Ishikawa (cell line): ENCODE measurements at regions not wholly inside any gene's neighbourhood (a gene's known extent, or its start where the extent isn't known, plus 50 kb on each side); places are given as distances from the start of the nearest gene placed in this dataset.

Experiments
- CEBPB ChIP-seq: IDR thresholded peaks from 2 replicates; pipeline ENCODE4 v1.6.1; 2012
- CREB1 ChIP-seq: IDR thresholded peaks from 2 replicates; pipeline ENCODE4 v1.6.1; 2012; ENCODE audit warnings: low read depth
- EGR1 ChIP-seq: IDR thresholded peaks from 2 replicates; pipeline ENCODE4 v1.6.1; 2012
- EP300 ChIP-seq: IDR thresholded peaks from 2 replicates; pipeline ENCODE4 v1.6.1; 2012; ENCODE audit warnings: borderline replicate concordance
- FOXM1 ChIP-seq: IDR thresholded peaks from 2 replicates; pipeline ENCODE4 v1.6.1; 2012; ENCODE audit warnings: low read depth, borderline replicate concordance
- NFIC ChIP-seq: IDR thresholded peaks from 2 replicates; pipeline ENCODE4 v1.6.1; 2012
- RAD21 ChIP-seq: IDR thresholded peaks from 2 replicates; pipeline ENCODE4 v1.6.1; 2012; ENCODE audit warnings: low read depth
- TAF1 ChIP-seq: IDR thresholded peaks from 2 replicates; pipeline ENCODE4 v1.6.1; 2012; ENCODE audit warnings: low read depth, mild to moderate bottlenecking
- TCF12 ChIP-seq: IDR thresholded peaks from 2 replicates; pipeline ENCODE4 v1.6.1; 2012; ENCODE audit warnings: low read depth
- TEAD4 ChIP-seq: IDR thresholded peaks from 2 replicates; pipeline ENCODE4 v1.6.1; 2012
- YY1 ChIP-seq: IDR thresholded peaks from 2 replicates; pipeline ENCODE4 v1.6.1; 2012; ENCODE audit warnings: low read depth
- ZBTB7A ChIP-seq: IDR thresholded peaks from 2 replicates; pipeline ENCODE4 v1.6.1; 2012; ENCODE audit warnings: low read depth
- TF ChIP-seq, protein P1 (sequence below): IDR thresholded peaks from 2 replicates; pipeline ENCODE4 v1.6.1; 2012
- TF ChIP-seq, protein P2 (sequence below): IDR thresholded peaks from 2 replicates; pipeline ENCODE4 v1.6.1; 2012
- TF ChIP-seq, protein P3 (sequence below): IDR thresholded peaks from 2 replicates; pipeline ENCODE4 v1.6.1; 2012; ENCODE audit warnings: low read depth, mild to moderate bottlenecking

DNA sequence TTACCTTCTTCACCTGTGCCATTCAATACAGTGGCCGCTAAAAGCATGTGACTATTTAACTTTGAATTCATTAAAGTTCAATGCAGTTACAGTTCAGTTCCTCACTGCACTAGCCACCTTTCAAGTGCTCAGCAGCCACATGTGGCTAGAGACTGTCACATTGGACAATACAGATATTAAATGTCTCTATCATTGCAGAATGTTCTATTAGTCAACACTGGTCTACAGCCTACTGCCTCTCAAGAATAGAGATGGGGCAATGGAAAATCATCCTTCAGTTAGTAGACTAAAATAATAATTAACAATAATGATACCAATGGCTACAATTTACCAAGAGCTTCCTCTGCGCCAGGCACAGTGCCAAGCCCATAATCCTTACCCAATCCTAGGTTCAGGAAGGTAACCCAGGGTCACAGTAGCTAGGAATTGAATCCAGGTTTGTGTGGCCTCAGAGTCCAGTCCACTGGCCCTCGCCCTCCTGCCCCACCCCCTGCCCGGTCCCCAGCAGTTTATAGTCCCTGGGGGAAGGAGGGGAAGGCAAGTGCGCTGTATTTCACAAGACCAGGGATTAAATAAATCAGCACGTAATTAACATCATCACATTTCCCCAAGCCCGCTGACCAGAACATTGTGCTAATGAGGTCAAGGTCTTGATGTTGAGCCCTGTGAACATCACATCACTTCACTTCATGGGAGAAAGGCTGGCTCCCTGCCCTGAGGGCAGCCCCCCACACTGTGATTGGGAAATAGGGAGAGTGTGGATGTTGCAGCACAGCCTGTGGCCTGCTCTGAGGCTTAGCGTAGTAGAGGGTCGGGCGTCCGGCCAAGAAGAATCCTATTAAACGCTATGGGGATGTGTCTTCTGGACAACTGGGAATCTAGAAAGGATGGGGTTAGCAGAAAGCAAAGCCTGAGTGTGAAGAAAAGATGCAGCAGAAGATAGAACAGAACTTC, 147.2 kb downstream of the VEGFA start:
- TF ChIP-seq TEAD4 (no peak), EGR1 (no peak), FOXM1 (no peak), YY1 (no peak), EP300 (no peak), ZBTB7A (no peak), TAF1 (no peak), TCF12 (no peak), CEBPB (no peak), RAD21 (no peak), CREB1 (no peak)
- TF ChIP-seq, protein P1, sequence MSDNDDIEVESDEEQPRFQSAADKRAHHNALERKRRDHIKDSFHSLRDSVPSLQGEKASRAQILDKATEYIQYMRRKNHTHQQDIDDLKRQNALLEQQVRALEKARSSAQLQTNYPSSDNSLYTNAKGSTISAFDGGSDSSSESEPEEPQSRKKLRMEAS: no peak
- TF ChIP-seq, protein P2, sequence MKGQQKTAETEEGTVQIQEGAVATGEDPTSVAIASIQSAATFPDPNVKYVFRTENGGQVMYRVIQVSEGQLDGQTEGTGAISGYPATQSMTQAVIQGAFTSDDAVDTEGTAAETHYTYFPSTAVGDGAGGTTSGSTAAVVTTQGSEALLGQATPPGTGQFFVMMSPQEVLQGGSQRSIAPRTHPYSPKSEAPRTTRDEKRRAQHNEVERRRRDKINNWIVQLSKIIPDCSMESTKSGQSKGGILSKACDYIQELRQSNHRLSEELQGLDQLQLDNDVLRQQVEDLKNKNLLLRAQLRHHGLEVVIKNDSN: no peak
- TF ChIP-seq, protein P3, sequence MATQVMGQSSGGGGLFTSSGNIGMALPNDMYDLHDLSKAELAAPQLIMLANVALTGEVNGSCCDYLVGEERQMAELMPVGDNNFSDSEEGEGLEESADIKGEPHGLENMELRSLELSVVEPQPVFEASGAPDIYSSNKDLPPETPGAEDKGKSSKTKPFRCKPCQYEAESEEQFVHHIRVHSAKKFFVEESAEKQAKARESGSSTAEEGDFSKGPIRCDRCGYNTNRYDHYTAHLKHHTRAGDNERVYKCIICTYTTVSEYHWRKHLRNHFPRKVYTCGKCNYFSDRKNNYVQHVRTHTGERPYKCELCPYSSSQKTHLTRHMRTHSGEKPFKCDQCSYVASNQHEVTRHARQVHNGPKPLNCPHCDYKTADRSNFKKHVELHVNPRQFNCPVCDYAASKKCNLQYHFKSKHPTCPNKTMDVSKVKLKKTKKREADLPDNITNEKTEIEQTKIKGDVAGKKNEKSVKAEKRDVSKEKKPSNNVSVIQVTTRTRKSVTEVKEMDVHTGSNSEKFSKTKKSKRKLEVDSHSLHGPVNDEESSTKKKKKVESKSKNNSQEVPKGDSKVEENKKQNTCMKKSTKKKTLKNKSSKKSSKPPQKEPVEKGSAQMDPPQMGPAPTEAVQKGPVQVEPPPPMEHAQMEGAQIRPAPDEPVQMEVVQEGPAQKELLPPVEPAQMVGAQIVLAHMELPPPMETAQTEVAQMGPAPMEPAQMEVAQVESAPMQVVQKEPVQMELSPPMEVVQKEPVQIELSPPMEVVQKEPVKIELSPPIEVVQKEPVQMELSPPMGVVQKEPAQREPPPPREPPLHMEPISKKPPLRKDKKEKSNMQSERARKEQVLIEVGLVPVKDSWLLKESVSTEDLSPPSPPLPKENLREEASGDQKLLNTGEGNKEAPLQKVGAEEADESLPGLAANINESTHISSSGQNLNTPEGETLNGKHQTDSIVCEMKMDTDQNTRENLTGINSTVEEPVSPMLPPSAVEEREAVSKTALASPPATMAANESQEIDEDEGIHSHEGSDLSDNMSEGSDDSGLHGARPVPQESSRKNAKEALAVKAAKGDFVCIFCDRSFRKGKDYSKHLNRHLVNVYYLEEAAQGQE: no peak

DNA sequence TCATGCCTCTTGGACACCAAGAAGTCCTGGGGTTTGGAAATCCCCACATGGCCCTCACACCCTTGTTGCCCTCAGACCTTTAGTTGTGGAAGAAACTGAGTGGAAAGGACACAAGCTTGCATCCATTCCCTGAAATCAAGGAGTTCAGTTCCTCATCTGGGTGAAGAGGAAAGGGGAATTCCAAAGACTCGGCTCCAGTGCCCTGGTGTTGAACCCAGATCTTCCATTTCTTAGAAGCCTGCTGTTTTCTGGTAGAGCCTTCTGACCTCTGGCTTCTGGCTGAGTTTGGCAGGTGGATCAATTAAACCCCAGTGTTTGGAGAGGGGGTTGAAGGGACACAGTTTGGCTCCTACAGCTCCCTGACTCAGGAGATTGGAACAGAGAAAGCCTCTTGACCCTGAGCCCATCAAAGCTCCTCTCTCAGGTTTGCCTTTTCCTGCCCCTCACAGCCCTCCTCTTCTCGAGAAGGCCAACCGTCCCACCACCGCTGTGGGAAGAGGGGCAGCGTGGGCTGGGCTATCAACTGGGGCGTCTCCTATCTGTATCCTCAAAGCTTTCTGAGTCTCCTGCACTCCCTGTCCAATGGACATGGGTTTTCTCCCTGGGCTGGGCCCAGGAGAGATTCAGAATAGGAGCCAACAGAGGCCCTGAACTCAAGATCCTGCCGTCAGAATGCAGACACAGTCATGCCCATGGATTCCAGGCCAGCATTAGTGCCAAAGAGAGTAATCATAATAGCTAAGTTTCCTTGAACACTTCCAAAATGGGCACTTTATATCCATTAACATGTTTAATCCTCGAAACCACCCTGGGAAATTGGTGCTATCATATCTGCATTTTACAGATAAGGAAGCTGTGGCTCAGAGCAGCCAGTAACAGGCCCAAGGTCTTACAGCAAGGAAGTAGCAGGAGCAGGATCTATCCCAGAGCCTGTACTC, 146.2 kb downstream of the VEGFA start:
- TF ChIP-seq, protein P2: no peak
- TF ChIP-seq YY1: no peak
- TF ChIP-seq, protein P3: no peak
- TF ChIP-seq CREB1: no peak
- no peak for TF ChIP-seq RAD21
- no peak for TF ChIP-seq NFIC
- no peak for TF ChIP-seq CEBPB
- TF ChIP-seq TAF1: no peak
- no peak for TF ChIP-seq EP300

DNA sequence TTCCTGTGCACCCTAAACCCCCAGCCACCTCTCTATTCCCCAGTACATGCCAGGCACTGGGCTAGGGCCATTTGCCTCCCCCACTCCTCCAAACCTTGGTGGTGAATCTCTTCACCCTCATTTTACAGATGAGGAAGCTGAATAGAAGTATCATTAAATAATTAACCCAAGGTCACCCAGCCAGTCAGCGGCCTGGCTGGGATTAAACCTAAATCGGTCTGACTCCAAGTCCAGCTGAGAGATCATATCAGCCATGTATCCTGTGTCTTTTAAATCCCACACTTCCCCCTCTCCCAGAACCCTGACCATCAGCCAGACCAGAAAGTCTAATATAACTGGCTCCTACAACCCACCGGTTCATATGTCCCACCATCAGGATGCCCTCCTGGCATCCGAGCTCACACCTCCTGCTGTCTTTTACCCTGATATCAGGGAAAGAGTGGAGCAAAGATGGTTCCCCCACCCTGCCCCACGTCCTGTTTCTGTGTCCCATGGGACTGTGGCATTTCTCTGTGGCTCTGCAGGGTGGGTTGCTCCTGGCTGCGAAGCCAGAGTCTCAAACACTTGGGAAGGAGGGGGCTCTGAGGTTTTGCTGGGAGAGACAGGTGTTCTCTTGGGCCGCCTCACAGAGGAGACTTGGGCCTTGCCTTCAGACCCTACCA, 145.3 kb downstream of the VEGFA start:
- TF ChIP-seq CREB1: no peak
- no peak for TF ChIP-seq NFIC
- TF ChIP-seq CEBPB: no peak
- TF ChIP-seq FOXM1: no peak
- no peak for TF ChIP-seq ZBTB7A
- TF ChIP-seq YY1: no peak
- TF ChIP-seq, protein P2: no peak
- no peak for TF ChIP-seq TCF12
- TF ChIP-seq TEAD4: no peak
- TF ChIP-seq, protein P3: no peak
- no peak for TF ChIP-seq EGR1
- TF ChIP-seq EP300: no peak
- TF ChIP-seq TAF1: no peak
- TF ChIP-seq RAD21: no peak
- TF ChIP-seq, protein P1: no peak
